ENCODE measurements at regions not wholly inside any gene's neighbourhood (a gene's known extent, or its start where the extent isn't known, plus 50 kb on each side); places are given as distances from the start of the nearest gene placed in this dataset.

DNA sequence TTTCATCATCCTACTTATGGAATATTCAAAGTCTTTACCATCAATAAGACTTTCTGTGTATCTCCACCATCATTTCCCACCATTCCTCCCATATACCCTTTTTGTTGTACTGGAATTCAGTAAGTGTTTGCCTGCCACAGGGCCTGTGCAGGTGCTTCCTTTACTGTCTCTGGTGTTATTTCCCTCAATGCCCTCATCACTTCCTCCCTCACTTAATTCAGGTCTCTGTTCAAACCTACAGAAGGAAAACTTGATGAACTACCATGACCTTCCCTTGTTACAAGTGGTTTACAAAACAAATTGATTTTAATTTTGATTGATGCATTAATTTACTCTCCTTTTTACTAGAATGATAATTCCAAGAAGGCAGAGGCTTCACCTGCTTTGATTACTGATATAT, 159.5 kb upstream of the FAT4 start:
- H3K36me3 ChIP-seq (ENCODE audit: control insufficient read depth in 2 of 2, extremely low read depth in 1 of 2, insufficient read depth in 2 of 2, low read length in 2 of 2) = no peaks in the 10 kb centered on the region
- ChIA-PET CTCF (no interaction called here), POLR2A (no interaction called here)
- DNase-seq (ENCODE audit: low read depth, low spot score) = peak; percentile 89
- H3K9me3 ChIP-seq (replicated peaks; ENCODE audit: control insufficient read depth, insufficient read depth, low read length) = no peaks in the 10 kb centered on the region
- no peak overlapping the region for H3K9ac ChIP-seq (replicated peaks; ENCODE audit: extremely low read depth, insufficient read depth, low read length)
- H3K9me1 ChIP-seq (replicated peaks; ENCODE audit: control insufficient read depth, extremely low read depth, insufficient read depth, low read length) = no peaks in the 10 kb centered on the region
- no peaks in the 10 kb centered on the region for H3K27me3 ChIP-seq (ENCODE audit: control insufficient read depth in 2 of 2, insufficient read depth in 2 of 2, low read length in 2 of 2)
- intact Hi-C loops (cut with micrococcal nuclease) = loop anchor here (1.0 to 5.0 kb wide), 2 partner anchors 44 to 208 kb away; no protein-coding TSS in a partner anchor
- TF ChIP-seq EZH2 (IDR thresholded peaks at IDR 0.05; ENCODE audit: borderline replicate concordance, low read depth, low read length, severe bottlenecking) = no peak
- no peak for TF ChIP-seq POLR2AphosphoS5 (IDR thresholded peaks at IDR 0.05; ENCODE audit: insufficient read depth, low read depth, low read length)
- TF ChIP-seq GATA2 (IDR thresholded peaks at IDR 0.05; ENCODE audit: insufficient read depth, insufficient read length, low read depth, low read length) = no peak
- TF ChIP-seq JUN (IDR thresholded peaks at IDR 0.05; ENCODE audit: borderline replicate concordance, insufficient read depth, insufficient read length, low read depth) = peak; percentile 50
- TF ChIP-seq, protein P1, sequence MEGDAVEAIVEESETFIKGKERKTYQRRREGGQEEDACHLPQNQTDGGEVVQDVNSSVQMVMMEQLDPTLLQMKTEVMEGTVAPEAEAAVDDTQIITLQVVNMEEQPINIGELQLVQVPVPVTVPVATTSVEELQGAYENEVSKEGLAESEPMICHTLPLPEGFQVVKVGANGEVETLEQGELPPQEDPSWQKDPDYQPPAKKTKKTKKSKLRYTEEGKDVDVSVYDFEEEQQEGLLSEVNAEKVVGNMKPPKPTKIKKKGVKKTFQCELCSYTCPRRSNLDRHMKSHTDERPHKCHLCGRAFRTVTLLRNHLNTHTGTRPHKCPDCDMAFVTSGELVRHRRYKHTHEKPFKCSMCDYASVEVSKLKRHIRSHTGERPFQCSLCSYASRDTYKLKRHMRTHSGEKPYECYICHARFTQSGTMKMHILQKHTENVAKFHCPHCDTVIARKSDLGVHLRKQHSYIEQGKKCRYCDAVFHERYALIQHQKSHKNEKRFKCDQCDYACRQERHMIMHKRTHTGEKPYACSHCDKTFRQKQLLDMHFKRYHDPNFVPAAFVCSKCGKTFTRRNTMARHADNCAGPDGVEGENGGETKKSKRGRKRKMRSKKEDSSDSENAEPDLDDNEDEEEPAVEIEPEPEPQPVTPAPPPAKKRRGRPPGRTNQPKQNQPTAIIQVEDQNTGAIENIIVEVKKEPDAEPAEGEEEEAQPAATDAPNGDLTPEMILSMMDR (IDR thresholded peaks at IDR 0.05; ENCODE audit: extremely low read depth in 1 of 2, insufficient read depth in 1 of 2, low read depth in 1 of 2, low read length in 2 of 2) = no peak
- TF ChIP-seq POLR2A (IDR thresholded peaks at IDR 0.05; ENCODE audit: low read depth, low read length) = no peak
- H3K79me2 ChIP-seq (ENCODE audit: control insufficient read depth, insufficient read depth, low read length) = no peaks in the 10 kb centered on the region
- FAIRE-seq = no peak
- no peak overlapping the region for H3K4me3 ChIP-seq (replicated peaks in 1 of 3; ENCODE audit: insufficient read depth in 1 of 3, low read depth in 1 of 3, low read length in 3 of 3)
- dilution Hi-C loops (cut with MboI; ENCODE audit: extremely low pct_ligation_motif_present, low sequenced_read_pairs) = no loop called here
- H4K20me1 ChIP-seq (replicated peaks; ENCODE audit: control insufficient read depth, extremely low read depth, insufficient read depth, low read length) = no peaks in the 10 kb centered on the region
- no peak overlapping the region for H3K4me2 ChIP-seq (ENCODE audit: insufficient read depth, low read length)
- H3K4me1 ChIP-seq (ENCODE audit: control insufficient read depth, extremely low read depth, insufficient read depth, low read length) = peaks cover 7% of the 10 kb centered on the region
- BruUV-seq (replicated peaks) = no TSS peak
- no peak overlapping the region for H2AFZ ChIP-seq (ENCODE audit: low read depth, low read length)
- peak overlapping the region; percentile 37 for H3K27ac ChIP-seq (ENCODE audit: insufficient read depth, low read depth, low read length)

DNA sequence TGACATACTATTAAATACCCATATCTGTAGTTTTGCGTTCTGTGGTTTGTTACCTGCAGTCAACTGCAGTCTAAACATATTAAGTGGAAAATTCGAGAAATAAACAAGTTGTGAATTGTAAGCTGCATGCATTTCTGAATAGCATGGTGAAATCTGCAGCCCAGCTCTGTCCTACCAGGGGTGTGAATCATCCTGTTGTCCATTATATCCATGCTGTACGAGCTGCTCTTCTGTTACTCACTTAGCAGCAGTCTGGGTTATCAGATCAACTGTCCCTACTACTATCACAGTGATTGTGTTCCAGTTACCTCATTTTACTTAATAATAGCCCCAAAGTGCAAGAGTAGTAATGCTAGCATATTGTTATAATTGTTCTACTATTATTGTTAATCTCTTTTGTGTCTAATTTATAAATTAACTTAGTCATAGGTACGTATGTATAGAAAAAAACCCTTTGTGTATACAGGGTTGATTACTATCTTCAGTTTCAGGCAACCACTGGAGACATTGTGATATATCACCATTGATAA, 173.7 kb upstream of the FAT4 start:
- Histone ChIP-seq H3K9me1 (replicated peaks; ENCODE audit: control insufficient read depth, extremely low read depth, insufficient read depth, low read length) (no peaks in the 10 kb centered on the region), H2AFZ (ENCODE audit: low read depth, low read length) (no peak overlapping the region), H4K20me1 (replicated peaks; ENCODE audit: control insufficient read depth, extremely low read depth, insufficient read depth, low read length) (no peaks in the 10 kb centered on the region), H3K4me3 (replicated peaks in 1 of 3; ENCODE audit: insufficient read depth in 1 of 3, low read depth in 1 of 3, low read length in 3 of 3) (no peak overlapping the region), H3K79me2 (ENCODE audit: control insufficient read depth, insufficient read depth, low read length) (no peaks in the 10 kb centered on the region), H3K27ac (ENCODE audit: insufficient read depth, low read depth, low read length) (no peak overlapping the region), H3K36me3 (ENCODE audit: control insufficient read depth in 2 of 2, extremely low read depth in 1 of 2, insufficient read depth in 2 of 2, low read length in 2 of 2) (no peaks in the 10 kb centered on the region), H3K4me2 (ENCODE audit: insufficient read depth, low read length) (no peak overlapping the region), H3K9me3 (replicated peaks; ENCODE audit: control insufficient read depth, insufficient read depth, low read length) (no peaks in the 10 kb centered on the region), H3K9ac (replicated peaks; ENCODE audit: extremely low read depth, insufficient read depth, low read length) (no peak overlapping the region), H3K4me1 (ENCODE audit: control insufficient read depth, extremely low read depth, insufficient read depth, low read length) (no peaks in the 10 kb centered on the region), H3K27me3 (ENCODE audit: control insufficient read depth in 2 of 2, insufficient read depth in 2 of 2, low read length in 2 of 2) (no peaks in the 10 kb centered on the region)
- dilution Hi-C loops (cut with MboI; ENCODE audit: extremely low pct_ligation_motif_present, low sequenced_read_pairs) (no loop called here), intact Hi-C loops (cut with micrococcal nuclease) (no loop called here)
- no peak for TF ChIP-seq JUN (IDR thresholded peaks at IDR 0.05; ENCODE audit: borderline replicate concordance, insufficient read depth, insufficient read length, low read depth)
- TF ChIP-seq MYC (IDR thresholded peaks at IDR 0.05; ENCODE audit: low read depth, low read length) = no peak
- no peak for TF ChIP-seq GATA2 (IDR thresholded peaks at IDR 0.05; ENCODE audit: insufficient read depth, insufficient read length, low read depth, low read length)
- TF ChIP-seq FOS (IDR thresholded peaks at IDR 0.05; ENCODE audit: borderline replicate concordance, insufficient read depth, low read length) = no peak
- TF ChIP-seq, protein P1 (IDR thresholded peaks at IDR 0.05; ENCODE audit: extremely low read depth in 1 of 2, insufficient read depth in 1 of 2, low read depth in 1 of 2, low read length in 2 of 2) = no peak
- TF ChIP-seq POLR2A (IDR thresholded peaks at IDR 0.05; ENCODE audit: low read depth, low read length) = no peak
- TF ChIP-seq POLR2AphosphoS5 (IDR thresholded peaks at IDR 0.05; ENCODE audit: insufficient read depth, low read depth, low read length) = no peak
- no peak for TF ChIP-seq EZH2 (IDR thresholded peaks at IDR 0.05; ENCODE audit: borderline replicate concordance, low read depth, low read length, severe bottlenecking)
- TF ChIP-seq, protein P2, sequence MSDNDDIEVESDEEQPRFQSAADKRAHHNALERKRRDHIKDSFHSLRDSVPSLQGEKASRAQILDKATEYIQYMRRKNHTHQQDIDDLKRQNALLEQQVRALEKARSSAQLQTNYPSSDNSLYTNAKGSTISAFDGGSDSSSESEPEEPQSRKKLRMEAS (IDR thresholded peaks at IDR 0.05; ENCODE audit: insufficient read depth, insufficient read length) = no peak
- BruUV-seq (replicated peaks) = no TSS peak
- ChIA-PET POLR2A (no interaction called here), CTCF (no interaction called here)
- FAIRE-seq (peak; percentile 15), DNase-seq (ENCODE audit: low read depth, low spot score) (no peak)
